ENCODE measurements at regions not wholly inside any gene's neighbourhood (a gene's known extent, or its start where the extent isn't known, plus 50 kb on each side); places are given as distances from the start of the nearest gene placed in this dataset.

DNA sequence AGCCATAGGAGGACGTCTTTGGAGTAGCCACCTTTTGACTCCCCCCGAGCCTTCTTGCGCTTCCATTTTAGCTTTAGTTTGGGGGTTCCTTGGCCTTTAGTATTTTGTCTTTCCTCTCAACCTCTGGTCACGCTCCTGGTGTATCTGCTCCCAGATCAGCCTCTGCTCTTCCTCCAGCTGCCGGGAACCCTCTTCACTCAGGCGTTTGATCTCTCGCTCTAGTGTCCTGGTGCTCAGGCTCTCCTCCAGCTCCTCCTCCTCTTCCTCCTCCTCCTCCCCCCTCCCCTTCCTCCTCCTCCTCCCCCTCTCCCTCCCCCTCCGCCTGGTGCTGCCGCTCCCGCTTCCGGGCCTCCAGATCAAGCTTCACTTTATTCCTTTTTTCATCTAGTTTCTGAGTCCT lies 1082.3 kb upstream of the TMEFF2 start:
- TF ChIP-seq POLR2A (IDR thresholded peaks at IDR 0.05), result no peak
- TF ChIP-seq, protein P1, sequence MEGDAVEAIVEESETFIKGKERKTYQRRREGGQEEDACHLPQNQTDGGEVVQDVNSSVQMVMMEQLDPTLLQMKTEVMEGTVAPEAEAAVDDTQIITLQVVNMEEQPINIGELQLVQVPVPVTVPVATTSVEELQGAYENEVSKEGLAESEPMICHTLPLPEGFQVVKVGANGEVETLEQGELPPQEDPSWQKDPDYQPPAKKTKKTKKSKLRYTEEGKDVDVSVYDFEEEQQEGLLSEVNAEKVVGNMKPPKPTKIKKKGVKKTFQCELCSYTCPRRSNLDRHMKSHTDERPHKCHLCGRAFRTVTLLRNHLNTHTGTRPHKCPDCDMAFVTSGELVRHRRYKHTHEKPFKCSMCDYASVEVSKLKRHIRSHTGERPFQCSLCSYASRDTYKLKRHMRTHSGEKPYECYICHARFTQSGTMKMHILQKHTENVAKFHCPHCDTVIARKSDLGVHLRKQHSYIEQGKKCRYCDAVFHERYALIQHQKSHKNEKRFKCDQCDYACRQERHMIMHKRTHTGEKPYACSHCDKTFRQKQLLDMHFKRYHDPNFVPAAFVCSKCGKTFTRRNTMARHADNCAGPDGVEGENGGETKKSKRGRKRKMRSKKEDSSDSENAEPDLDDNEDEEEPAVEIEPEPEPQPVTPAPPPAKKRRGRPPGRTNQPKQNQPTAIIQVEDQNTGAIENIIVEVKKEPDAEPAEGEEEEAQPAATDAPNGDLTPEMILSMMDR (IDR thresholded peaks at IDR 0.05 in 8 of 11, conservative IDR thresholded peaks at IDR 0.05 in 3 of 11), result no peak
- no peak for TF ChIP-seq POLR2AphosphoS5 (IDR thresholded peaks at IDR 0.05)

Measured in spleen (tissue), 7 donors.